ENCODE measurements at regions not wholly inside any gene's neighbourhood (a gene's known extent, or its start where the extent isn't known, plus 50 kb on each side); places are given as distances from the start of the nearest gene placed in this dataset.

GRCh38 chr20:39849664-39850063 is 839.4 kb downstream of the MAFB start:
- TF ChIP-seq CTCF (IDR thresholded peaks at IDR 0.05) (no peak), POLR2A (IDR thresholded peaks at IDR 0.05) (no peak)

Measured in body of pancreas (tissue), 4 donors.